Body of pancreas (tissue), 4 donors: ENCODE measurements at regions not wholly inside any gene's neighbourhood (a gene's known extent, or its start where the extent isn't known, plus 50 kb on each side); places are given as distances from the start of the nearest gene placed in this dataset.

Experiments used
- CTCF ChIP-seq, 7 experiments: fragments of 450-650 bp in 4 of 7; fragments of 200-600 bp in 3 of 7; sonication (generic) in 3 of 7; IDR thresholded peaks; one replicate each; pipeline ENCODE4 v1.5.1; 2016 to 2019; ENCODE audit warnings: antibody characterized with exemption in 7 of 7
- POLR2A ChIP-seq, 3 donors: fragments of 450-650 bp; IDR thresholded peaks; one replicate each; pipeline ENCODE4 v1.6.1; 2016; ENCODE audit warnings: antibody characterized with exemption in 3 of 3, mild to moderate bottlenecking in 2 of 3

GRCh38 chr4:35459045-35459444 lies 785.3 kb downstream of the ARAP2 start:
- TF ChIP-seq CTCF (IDR thresholded peaks at IDR 0.05) = no peak
- TF ChIP-seq POLR2A (IDR thresholded peaks at IDR 0.05) = no peak
